ENCODE measurements at regions not wholly inside any gene's neighbourhood (a gene's known extent, or its start where the extent isn't known, plus 50 kb on each side); places are given as distances from the start of the nearest gene placed in this dataset.
A peak's percentile ranks its signal among the peaks of the same experiment; 100 is the strongest.

GRCh38 chr10:31709028-31709427 lies 219.6 kb downstream of the ARHGAP12 start:
- DNase-seq = no peak

- DNase-seq = no peak
These were observed 220.2 kb downstream of the ARHGAP12 start for GRCh38 chr10:31708474-31708873.

GRCh38 chr10:31708046-31708445 lies 220.6 kb downstream of the ARHGAP12 start:
- DNase-seq = no peak

GRCh38 chr10:31707093-31708039 lies 221.3 kb downstream of the ARHGAP12 start:
- DNase-seq = peak; percentile 71

GRCh38 chr10:31706464-31707092 lies 222.1 kb downstream of the ARHGAP12 start:
- DNase-seq = no peak

GRCh38 chr10:31705136-31705535 lies 223.5 kb downstream of the ARHGAP12 start:
- DNase-seq = no peak

- DNase-seq = no peak
These were observed 224.4 kb downstream of the ARHGAP12 start for GRCh38 chr10:31704195-31704594.

GRCh38 chr10:31702954-31703353 lies 225.7 kb downstream of the ARHGAP12 start:
- DNase-seq = no peak

GRCh38 chr10:31702005-31702404 lies 226.6 kb downstream of the ARHGAP12 start:
- DNase-seq = no peak

GRCh38 chr10:31701546-31701945 lies 227.1 kb downstream of the ARHGAP12 start:
- DNase-seq = no peak

GRCh38 chr10:31700181-31700611 lies 228.4 kb downstream of the ARHGAP12 start:
- no peak for DNase-seq

GRCh38 chr10:31698181-31698830 lies 230.3 kb downstream of the ARHGAP12 start:
- DNase-seq = peak; percentile 73

GRCh38 chr10:31697271-31698180 lies 231.1 kb downstream of the ARHGAP12 start:
- DNase-seq = peak; percentile 85

GRCh38 chr10:31694929-31695837 lies 233.4 kb downstream of the ARHGAP12 start:
- DNase-seq = no peak

GRCh38 chr10:31694126-31694685 lies 234.4 kb downstream of the ARHGAP12 start:
- DNase-seq = no peak

GRCh38 chr10:31693491-31693890 lies 235.1 kb downstream of the ARHGAP12 start:
- DNase-seq = no peak

GRCh38 chr10:31689233-31689632 lies 239.4 kb downstream of the ARHGAP12 start:
- DNase-seq = no peak

- DNase-seq = no peak
These were observed 240.8 kb downstream of the ARHGAP12 start for GRCh38 chr10:31687663-31688482.

GRCh38 chr10:31686599-31686998 lies 242.0 kb downstream of the ARHGAP12 start:
- DNase-seq = no peak

GRCh38 chr10:31683682-31684081 lies 244.9 kb downstream of the ARHGAP12 start:
- no peak for DNase-seq

Measured in EL (cell line).